Endothelial cell of umbilical vein (primary cell): ENCODE measurements at regions not wholly inside any gene's neighbourhood (a gene's known extent, or its start where the extent isn't known, plus 50 kb on each side); places are given as distances from the start of the nearest gene placed in this dataset.

ENCODE experiments used
- BruUV-seq: library from RNA; stranded (reverse); fragments of 400-500 nt; replicated peaks from 2 replicates; lab custom pipeline; 2021; lab: Mats Ljungman, UMichigan
- CTCF ChIA-PET: fragments of 300-600, 350-600 bp; sonication (Branson Sonifier 250); formaldehyde crosslinking; loops from one replicate; lab custom pipeline; 2021; ENCODE audit warnings: antibody characterized with exemption, inconsistent platforms; lab: Charles Lee
- POLR2A ChIA-PET: fragments of 300-600, 350-600 bp; sonication (Branson Sonifier 250); formaldehyde crosslinking; loops from one replicate; lab custom pipeline; 2021; ENCODE audit warnings: antibody characterized with exemption, inconsistent platforms; lab: Charles Lee
- DNase-seq: peaks from one replicate; pipeline ENCODE4 v3.0.0-alpha.2; 2011; ENCODE audit warnings: low read depth, low spot score
- FAIRE-seq: peaks from 2 replicates; lab custom pipeline; 2011; peaks lifted over from hg19 to GRCh38; lab: Jason Lieb, UNC
- H2AFZ ChIP-seq: 2 replicates; pipeline ENCODE4 v1.6.0; 2012; ENCODE audit warnings: low read depth, low read length, control low read depth, inconsistent platforms
- H3K27ac ChIP-seq: 2 replicates; pipeline ENCODE4 v1.5.1; 2011; ENCODE audit warnings: low read depth, mild to moderate bottlenecking, control low read depth, low read length, moderate library complexity; ENCODE audit not compliant: insufficient read depth
- H3K27me3 ChIP-seq, 2 experiments: 2 replicates each; pipeline versions ENCODE4 v1.6.0 to v1.6.1; 2011; ENCODE audit warnings: low read length in 2 of 2, mixed read lengths in 1 of 2; ENCODE audit not compliant: control insufficient read depth in 2 of 2, insufficient read depth in 2 of 2
- H3K36me3 ChIP-seq, 2 experiments: 2 replicates in 1 of 2; 3 replicates in 1 of 2; pipeline ENCODE4 v1.5.1; 2011; ENCODE audit warnings: low read length in 2 of 2, mild to moderate bottlenecking in 1 of 2, moderate library complexity in 1 of 2; ENCODE audit not compliant: control insufficient read depth in 2 of 2, insufficient read depth in 2 of 2; ENCODE audit errors: extremely low read depth in 1 of 2
- H3K4me1 ChIP-seq: 3 replicates; pipeline ENCODE4 v1.5.1; 2011; ENCODE audit warnings: mild to moderate bottlenecking, low read length; ENCODE audit not compliant: control insufficient read depth, insufficient read depth; ENCODE audit errors: extremely low read depth
- H3K4me2 ChIP-seq: 2 replicates; pipeline ENCODE4 v1.6.1; 2011; ENCODE audit warnings: low read length, control low read depth, mixed read lengths; ENCODE audit not compliant: insufficient read depth
- H3K4me3 ChIP-seq, 3 experiments: fragments of 200-600 bp in 1 of 3; sonication (generic), shearing (Covaris generic) in 1 of 3; replicated peaks in 1 of 3; 2 replicates each; pipeline ENCODE4 v1.5.1; 2011 to 2016; ENCODE audit warnings: control low read depth in 3 of 3, low read length in 3 of 3, mild to moderate bottlenecking in 2 of 3, inconsistent platforms in 1 of 3, low read depth in 1 of 3, moderate library complexity in 1 of 3; ENCODE audit not compliant: insufficient read depth in 1 of 3
- H3K79me2 ChIP-seq: 2 replicates; pipeline ENCODE4 v1.6.0; 2012; ENCODE audit warnings: low read length, inconsistent platforms; ENCODE audit not compliant: control insufficient read depth, insufficient read depth
- H3K9ac ChIP-seq: replicated peaks from 2 replicates; pipeline ENCODE3; 2011; ENCODE audit warnings: low read length, control low read depth; ENCODE audit not compliant: insufficient read depth; ENCODE audit errors: extremely low read depth
- H3K9me1 ChIP-seq: replicated peaks from 3 replicates; pipeline ENCODE4 v1.6.0; 2011; ENCODE audit warnings: mild to moderate bottlenecking, low read length; ENCODE audit not compliant: control insufficient read depth, insufficient read depth; ENCODE audit errors: extremely low read depth
- H3K9me3 ChIP-seq: replicated peaks from 2 replicates; pipeline ENCODE4 v1.5.1; 2012; ENCODE audit warnings: low read length, inconsistent platforms; ENCODE audit not compliant: control insufficient read depth, insufficient read depth
- H4K20me1 ChIP-seq: replicated peaks from 2 replicates; pipeline ENCODE3; 2011; ENCODE audit warnings: mild to moderate bottlenecking, low read length; ENCODE audit not compliant: control insufficient read depth, insufficient read depth; ENCODE audit errors: extremely low read depth
- EZH2 ChIP-seq: IDR thresholded peaks from 2 replicates; pipeline ENCODE4 v1.6.1; 2012; ENCODE audit warnings: borderline replicate concordance, low read depth, mild to moderate bottlenecking, moderate library complexity, low read length, inconsistent platforms; ENCODE audit not compliant: severe bottlenecking
- FOS ChIP-seq: IDR thresholded peaks from 2 replicates; pipeline ENCODE4 v1.6.1; 2011; ENCODE audit warnings: mild to moderate bottlenecking, low read length, moderate library complexity, borderline replicate concordance; ENCODE audit not compliant: insufficient read depth
- GATA2 ChIP-seq: IDR thresholded peaks from 2 replicates; pipeline ENCODE4 v1.7.0; 2011; ENCODE audit warnings: low read depth, mild to moderate bottlenecking, moderate library complexity, mixed read lengths, low read length; ENCODE audit not compliant: insufficient read length, insufficient read depth
- JUN ChIP-seq: IDR thresholded peaks from 2 replicates; pipeline ENCODE4 v1.6.1; 2011; ENCODE audit warnings: borderline replicate concordance, low read depth; ENCODE audit not compliant: insufficient read length, insufficient read depth
- MYC ChIP-seq: IDR thresholded peaks from one replicate; pipeline ENCODE4 v1.6.1; 2011; ENCODE audit warnings: mild to moderate bottlenecking, low read depth, low read length
- POLR2A ChIP-seq: IDR thresholded peaks from 2 replicates; pipeline ENCODE4 v1.6.1; 2012; ENCODE audit warnings: low read depth, mild to moderate bottlenecking, control low read depth, low read length
- POLR2AphosphoS5 ChIP-seq: IDR thresholded peaks from 2 replicates; pipeline ENCODE4 v1.6.1; 2012; ENCODE audit warnings: low read depth, mild to moderate bottlenecking, control low read depth, low read length, moderate library complexity; ENCODE audit not compliant: insufficient read depth
- dilution Hi-C: fragments of 300-500 bp; cut with MboI; formaldehyde crosslinking; loops from one replicate; pipeline ENCODE4 v1.15.0; 2019; ENCODE audit warnings: low sequenced_read_pairs; ENCODE audit not compliant: extremely low pct_ligation_motif_present
- intact Hi-C: fragments of 100-400 bp; cut with micrococcal nuclease; formaldehyde crosslinking; loops from one replicate; pipeline ENCODE4 v1.10.0; 2022
- TF ChIP-seq, protein P1 (sequence below), 2 donors: IDR thresholded peaks; 1 replicate in 1 of 2; 2 replicates in 1 of 2; pipeline ENCODE4 v1.5.1; 2011; ENCODE audit warnings: low read length in 2 of 2, mild to moderate bottlenecking in 2 of 2, moderate library complexity in 2 of 2, control low read depth in 1 of 2, inconsistent platforms in 1 of 2, low read depth in 1 of 2; ENCODE audit not compliant: insufficient read depth in 1 of 2; ENCODE audit errors: extremely low read depth in 1 of 2
- TF ChIP-seq, protein P2 (sequence below): IDR thresholded peaks from 2 replicates; pipeline ENCODE4 v1.6.1; 2011; ENCODE audit not compliant: insufficient read depth, insufficient read length

DNA sequence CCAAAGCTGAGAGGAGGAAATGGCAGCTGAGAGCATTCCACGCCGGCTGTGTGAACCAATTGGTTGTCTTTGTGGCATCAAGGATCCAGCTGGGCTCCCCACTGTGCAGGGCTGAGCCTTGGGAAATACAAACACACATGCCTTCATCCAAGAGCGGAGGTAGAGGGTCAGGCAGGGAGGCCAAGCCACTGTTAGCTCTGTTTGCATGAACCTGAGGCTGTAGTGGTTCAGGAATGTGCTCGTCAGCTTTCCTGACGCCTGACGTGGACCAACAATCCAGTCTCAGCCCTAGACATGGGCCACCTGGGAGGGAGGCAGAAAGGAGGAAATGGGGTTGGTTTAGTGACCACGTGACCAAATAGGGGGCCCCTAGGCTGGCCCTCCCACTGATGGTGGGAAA, 276.9 kb downstream of the TLE3 start:
- intact Hi-C loops (no loop called here), dilution Hi-C loops (no loop called here)
- Histone ChIP-seq H3K4me3 (no peak overlapping the region), H3K27ac (no peak overlapping the region), H3K4me2 (no peak overlapping the region), H3K79me2 (no peaks in the 10 kb centered on the region), H3K9ac (no peak overlapping the region), H3K9me1 (no peaks in the 10 kb centered on the region), H3K27me3 (peaks cover 2 to 4% of the 10 kb centered on the region in 2 experiments), H3K9me3 (no peaks in the 10 kb centered on the region), H2AFZ (no peak overlapping the region), H3K36me3 (no peaks in the 10 kb centered on the region), H4K20me1 (no peaks in the 10 kb centered on the region), H3K4me1 (no peaks in the 10 kb centered on the region)
- ChIA-PET POLR2A (no interaction called here), CTCF (interaction anchor here (1.1 kb wide), 1 partner anchor 63 kb away, joined by 3 read pairs; no protein-coding TSS in a partner anchor)
- FAIRE-seq, result no peak
- TF ChIP-seq, protein P1, sequence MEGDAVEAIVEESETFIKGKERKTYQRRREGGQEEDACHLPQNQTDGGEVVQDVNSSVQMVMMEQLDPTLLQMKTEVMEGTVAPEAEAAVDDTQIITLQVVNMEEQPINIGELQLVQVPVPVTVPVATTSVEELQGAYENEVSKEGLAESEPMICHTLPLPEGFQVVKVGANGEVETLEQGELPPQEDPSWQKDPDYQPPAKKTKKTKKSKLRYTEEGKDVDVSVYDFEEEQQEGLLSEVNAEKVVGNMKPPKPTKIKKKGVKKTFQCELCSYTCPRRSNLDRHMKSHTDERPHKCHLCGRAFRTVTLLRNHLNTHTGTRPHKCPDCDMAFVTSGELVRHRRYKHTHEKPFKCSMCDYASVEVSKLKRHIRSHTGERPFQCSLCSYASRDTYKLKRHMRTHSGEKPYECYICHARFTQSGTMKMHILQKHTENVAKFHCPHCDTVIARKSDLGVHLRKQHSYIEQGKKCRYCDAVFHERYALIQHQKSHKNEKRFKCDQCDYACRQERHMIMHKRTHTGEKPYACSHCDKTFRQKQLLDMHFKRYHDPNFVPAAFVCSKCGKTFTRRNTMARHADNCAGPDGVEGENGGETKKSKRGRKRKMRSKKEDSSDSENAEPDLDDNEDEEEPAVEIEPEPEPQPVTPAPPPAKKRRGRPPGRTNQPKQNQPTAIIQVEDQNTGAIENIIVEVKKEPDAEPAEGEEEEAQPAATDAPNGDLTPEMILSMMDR (IDR thresholded peaks at IDR 0.05; ENCODE audit: extremely low read depth in 1 of 2, insufficient read depth in 1 of 2, low read depth in 1 of 2, low read length in 2 of 2), result no peak
- no peak for TF ChIP-seq FOS
- TF ChIP-seq JUN, result no peak
- TF ChIP-seq, protein P2, sequence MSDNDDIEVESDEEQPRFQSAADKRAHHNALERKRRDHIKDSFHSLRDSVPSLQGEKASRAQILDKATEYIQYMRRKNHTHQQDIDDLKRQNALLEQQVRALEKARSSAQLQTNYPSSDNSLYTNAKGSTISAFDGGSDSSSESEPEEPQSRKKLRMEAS, result no peak
- TF ChIP-seq GATA2, result no peak
- no peak for TF ChIP-seq MYC
- TF ChIP-seq POLR2A, result no peak
- TF ChIP-seq EZH2, result no peak
- no peak for TF ChIP-seq POLR2AphosphoS5
- no peak for DNase-seq
- no TSS peak for BruUV-seq
